ENCODE measurements at regions not wholly inside any gene's neighbourhood (a gene's known extent, or its start where the extent isn't known, plus 50 kb on each side); places are given as distances from the start of the nearest gene placed in this dataset.

DNA sequence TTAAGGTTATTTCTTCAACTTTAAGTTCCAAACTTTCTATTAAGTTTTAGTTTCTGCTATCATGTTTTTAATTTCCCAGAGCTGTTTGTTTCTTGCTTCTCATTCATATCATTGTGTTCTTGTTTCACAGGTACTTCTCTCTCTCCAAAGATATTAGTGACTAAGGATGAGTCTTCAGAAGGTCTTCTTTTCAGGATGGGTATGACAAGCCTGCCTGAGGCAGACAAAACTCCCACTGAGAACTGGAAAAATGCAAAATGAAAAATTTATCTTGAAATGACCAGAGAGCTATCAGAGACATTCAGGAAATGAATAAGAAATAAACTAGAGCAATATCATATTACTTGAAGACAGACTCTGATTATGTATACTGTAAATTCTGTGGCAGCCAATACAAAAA, 110.8 kb upstream of the EGFR start:
- Histone ChIP-seq H3K27ac (ENCODE audit: low read depth, low read length, poor library complexity, severe bottlenecking) (no peak overlapping the region), H3K36me3 (ENCODE audit: insufficient read depth, low read length) (no peaks in the 10 kb centered on the region), H3K9me3 (ENCODE audit: low read length) (no peaks in the 10 kb centered on the region), H4K20me1 (ENCODE audit: insufficient read depth, low read length) (no peaks in the 10 kb centered on the region), H3K27me3 (ENCODE audit: insufficient read depth, low read length) (no peaks in the 10 kb centered on the region), H3F3A (ENCODE audit: insufficient read depth, low read length) (no peaks in the 10 kb centered on the region), H2AFZ (ENCODE audit: low read length) (no peak overlapping the region), H3K4me2 (ENCODE audit: low read length) (no peak overlapping the region), H3K9me2 (ENCODE audit: low read depth, low read length) (no peaks in the 10 kb centered on the region), H3K4me1 (ENCODE audit: insufficient read depth, low read length, severe bottlenecking) (no peaks in the 10 kb centered on the region), H3K79me2 (ENCODE audit: insufficient read depth, low read length) (no peaks in the 10 kb centered on the region), H3K9ac (ENCODE audit: low read length) (no peak overlapping the region), H3K4me3 (ENCODE audit: low read depth, low read length, poor library complexity, severe bottlenecking) (no peak overlapping the region)
- TF ChIP-seq, protein P1, sequence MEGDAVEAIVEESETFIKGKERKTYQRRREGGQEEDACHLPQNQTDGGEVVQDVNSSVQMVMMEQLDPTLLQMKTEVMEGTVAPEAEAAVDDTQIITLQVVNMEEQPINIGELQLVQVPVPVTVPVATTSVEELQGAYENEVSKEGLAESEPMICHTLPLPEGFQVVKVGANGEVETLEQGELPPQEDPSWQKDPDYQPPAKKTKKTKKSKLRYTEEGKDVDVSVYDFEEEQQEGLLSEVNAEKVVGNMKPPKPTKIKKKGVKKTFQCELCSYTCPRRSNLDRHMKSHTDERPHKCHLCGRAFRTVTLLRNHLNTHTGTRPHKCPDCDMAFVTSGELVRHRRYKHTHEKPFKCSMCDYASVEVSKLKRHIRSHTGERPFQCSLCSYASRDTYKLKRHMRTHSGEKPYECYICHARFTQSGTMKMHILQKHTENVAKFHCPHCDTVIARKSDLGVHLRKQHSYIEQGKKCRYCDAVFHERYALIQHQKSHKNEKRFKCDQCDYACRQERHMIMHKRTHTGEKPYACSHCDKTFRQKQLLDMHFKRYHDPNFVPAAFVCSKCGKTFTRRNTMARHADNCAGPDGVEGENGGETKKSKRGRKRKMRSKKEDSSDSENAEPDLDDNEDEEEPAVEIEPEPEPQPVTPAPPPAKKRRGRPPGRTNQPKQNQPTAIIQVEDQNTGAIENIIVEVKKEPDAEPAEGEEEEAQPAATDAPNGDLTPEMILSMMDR (IDR thresholded peaks at IDR 0.05; ENCODE audit: low read length), result no peak
- TF ChIP-seq EZH2 (IDR thresholded peaks at IDR 0.05; ENCODE audit: borderline replicate concordance, low read length), result no peak

DNA sequence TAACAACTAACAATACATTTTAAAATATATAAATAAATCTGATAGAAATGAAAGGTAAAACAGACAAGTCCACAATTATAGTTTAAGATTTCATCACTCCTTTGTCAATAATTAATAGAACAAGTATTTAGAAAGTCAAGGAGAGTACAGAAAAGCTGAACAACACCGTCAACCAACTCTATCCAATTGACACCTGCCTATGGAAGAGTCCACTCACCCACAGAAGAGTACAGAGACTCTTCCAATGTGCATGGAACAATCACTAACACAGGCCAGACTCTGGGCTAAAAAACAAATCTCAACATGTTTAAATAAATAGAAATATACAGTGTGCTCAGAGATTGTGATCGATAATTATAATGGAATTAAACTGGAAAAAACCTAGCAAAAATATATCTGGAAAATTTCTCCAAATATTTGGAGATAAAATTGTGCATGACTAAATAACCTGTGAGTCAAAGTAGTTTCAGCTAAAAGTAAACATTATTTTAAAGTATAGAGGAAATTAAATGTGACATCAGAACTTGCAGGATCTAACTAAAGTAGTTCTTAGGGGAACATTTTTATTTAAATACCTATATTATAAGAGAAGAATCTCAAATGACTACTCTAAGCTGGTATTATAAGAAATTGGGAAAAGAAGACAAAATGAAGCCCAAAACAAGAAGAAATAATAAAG, 109.9 kb upstream of the EGFR start:
- no peak overlapping the region for H3K9ac ChIP-seq (ENCODE audit: low read length)
- TF ChIP-seq EZH2 (IDR thresholded peaks at IDR 0.05; ENCODE audit: borderline replicate concordance, low read length), result no peak
- TF ChIP-seq, protein P1 (IDR thresholded peaks at IDR 0.05; ENCODE audit: low read length), result no peak
- H3K9me3 ChIP-seq (ENCODE audit: low read length), result no peaks in the 10 kb centered on the region
- H3K9me2 ChIP-seq (ENCODE audit: low read depth, low read length), result no peaks in the 10 kb centered on the region
- H3K27me3 ChIP-seq (ENCODE audit: insufficient read depth, low read length), result no peaks in the 10 kb centered on the region
- no peak overlapping the region for H3K4me2 ChIP-seq (ENCODE audit: low read length)
- H3K4me1 ChIP-seq (ENCODE audit: insufficient read depth, low read length, severe bottlenecking), result no peaks in the 10 kb centered on the region
- H3K27ac ChIP-seq (ENCODE audit: low read depth, low read length, poor library complexity, severe bottlenecking), result no peak overlapping the region
- H3K79me2 ChIP-seq (ENCODE audit: insufficient read depth, low read length), result no peaks in the 10 kb centered on the region
- H3K36me3 ChIP-seq (ENCODE audit: insufficient read depth, low read length), result no peaks in the 10 kb centered on the region
- no peaks in the 10 kb centered on the region for H4K20me1 ChIP-seq (ENCODE audit: insufficient read depth, low read length)
- H2AFZ ChIP-seq (ENCODE audit: low read length), result no peak overlapping the region
- H3F3A ChIP-seq (ENCODE audit: insufficient read depth, low read length), result no peaks in the 10 kb centered on the region
- H3K4me3 ChIP-seq (ENCODE audit: low read depth, low read length, poor library complexity, severe bottlenecking), result no peak overlapping the region

DNA sequence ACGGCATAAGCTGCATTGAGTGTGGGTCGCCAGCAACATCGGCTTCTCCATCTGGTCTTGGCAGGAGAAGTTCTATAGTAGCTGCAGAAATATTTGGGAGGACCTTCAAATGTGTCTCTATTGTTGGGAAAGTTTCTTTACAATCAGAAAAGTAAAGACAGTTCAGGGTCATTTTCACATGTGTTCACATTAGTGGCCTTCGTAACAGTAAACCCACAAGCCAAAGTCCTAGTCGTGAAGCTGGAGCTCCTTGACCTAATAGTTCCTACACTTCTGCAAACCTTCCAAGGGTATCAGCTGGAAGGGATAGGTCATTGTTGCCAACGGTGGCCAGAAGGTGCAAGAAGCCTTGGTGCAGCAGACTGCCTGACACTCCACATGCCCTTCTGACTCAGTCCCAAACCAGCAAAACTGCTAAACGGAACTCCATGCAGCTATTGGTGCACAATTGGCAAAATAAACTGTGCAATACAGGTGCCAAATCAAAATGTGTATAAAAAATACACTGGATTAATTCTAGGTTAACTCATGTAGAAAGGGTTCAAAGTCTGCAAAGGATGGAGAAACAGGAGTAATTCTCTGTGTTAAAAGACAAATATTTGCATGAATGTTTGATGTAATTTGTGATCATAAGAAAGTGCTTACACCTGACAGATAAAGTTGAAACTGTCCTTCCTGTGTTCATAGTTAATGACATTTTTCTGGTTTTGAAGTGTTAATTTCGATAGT, 102.8 kb upstream of the EGFR start:
- no peaks in the 10 kb centered on the region for H3K27me3 ChIP-seq (ENCODE audit: insufficient read depth, low read length)
- no peak overlapping the region for H3K27ac ChIP-seq (ENCODE audit: low read depth, low read length, poor library complexity, severe bottlenecking)
- H3K9ac ChIP-seq (ENCODE audit: low read length), result no peak overlapping the region
- H3K9me2 ChIP-seq (ENCODE audit: low read depth, low read length), result no peaks in the 10 kb centered on the region
- no peak for TF ChIP-seq EZH2 (IDR thresholded peaks at IDR 0.05; ENCODE audit: borderline replicate concordance, low read length)
- TF ChIP-seq, protein P1 (IDR thresholded peaks at IDR 0.05; ENCODE audit: low read length), result no peak
- no peak overlapping the region for H2AFZ ChIP-seq (ENCODE audit: low read length)
- H3K4me2 ChIP-seq (ENCODE audit: low read length), result no peak overlapping the region
- no peaks in the 10 kb centered on the region for H3K79me2 ChIP-seq (ENCODE audit: insufficient read depth, low read length)
- no peaks in the 10 kb centered on the region for H3K4me1 ChIP-seq (ENCODE audit: insufficient read depth, low read length, severe bottlenecking)
- H3K9me3 ChIP-seq (ENCODE audit: low read length), result no peaks in the 10 kb centered on the region
- no peaks in the 10 kb centered on the region for H3K36me3 ChIP-seq (ENCODE audit: insufficient read depth, low read length)
- H3K4me3 ChIP-seq (ENCODE audit: low read depth, low read length, poor library complexity, severe bottlenecking), result no peak overlapping the region
- H4K20me1 ChIP-seq (ENCODE audit: insufficient read depth, low read length), result no peaks in the 10 kb centered on the region
- no peaks in the 10 kb centered on the region for H3F3A ChIP-seq (ENCODE audit: insufficient read depth, low read length)

Data from OCI-LY1 (cell line).